Tibial nerve (tissue), 4 donors: ENCODE measurements at regions not wholly inside any gene's neighbourhood (a gene's known extent, or its start where the extent isn't known, plus 50 kb on each side); places are given as distances from the start of the nearest gene placed in this dataset.

Experiments used
- DNase-seq, 2 donors: peaks; one replicate each; pipeline ENCODE4 v3.0.0-alpha.2; 2019; ENCODE audit warnings: low spot score in 2 of 2
- H3K27ac ChIP-seq, 4 donors: fragments of 200-600 bp; sonication (generic) in 3 of 4; one replicate each; pipeline ENCODE4 v1.5.1; 2017 to 2019; ENCODE audit warnings: mild to moderate bottlenecking in 1 of 4
- H3K27me3 ChIP-seq, 2 donors: fragments of 200-600 bp; sonication (generic) in 1 of 2; one replicate each; pipeline versions ENCODE4 v1.5.1 to v1.6.0; 2017 to 2019
- H3K36me3 ChIP-seq, 3 donors: fragments of 200-600 bp; sonication (generic); one replicate each; pipeline ENCODE4 v1.5.1; 2018 to 2019
- H3K4me1 ChIP-seq, 4 donors: fragments of 200-600 bp; sonication (generic) in 3 of 4; one replicate each; pipeline ENCODE4 v1.5.1; 2017 to 2019
- H3K4me3 ChIP-seq, 4 donors: fragments of 200-600 bp; sonication (generic) in 3 of 4; one replicate each; pipeline ENCODE4 v1.5.1; 2017 to 2019; ENCODE audit warnings: mild to moderate bottlenecking in 1 of 4, moderate library complexity in 1 of 4
- H3K9me3 ChIP-seq, 4 donors: fragments of 200-600 bp; sonication (generic) in 3 of 4; one replicate each; pipeline ENCODE4 v1.5.1; 2017 to 2019
- CTCF ChIP-seq, 5 experiments: fragments of 200-600 bp in 3 of 5; fragments of 450-650 bp in 2 of 5; sonication (generic) in 3 of 5; IDR thresholded peaks; one replicate each; pipeline ENCODE4 v1.5.1; 2016 to 2019; ENCODE audit warnings: antibody characterized with exemption in 5 of 5, mild to moderate bottlenecking in 3 of 5, moderate library complexity in 2 of 5
- EP300 ChIP-seq, 2 donors: sonication (generic); formaldehyde crosslinking; IDR thresholded peaks; one replicate each; pipeline ENCODE4 v1.6.1; 2017; ENCODE audit warnings: antibody characterized with exemption in 2 of 2, mild to moderate bottlenecking in 1 of 2
- POLR2A ChIP-seq, 2 donors: fragments of 450-650 bp; IDR thresholded peaks; one replicate each; pipeline ENCODE4 v1.6.1; 2017; ENCODE audit warnings: antibody characterized with exemption in 2 of 2, mild to moderate bottlenecking in 2 of 2, moderate library complexity in 2 of 2
- WGBS, 2 donors: methylation state at CpG; one replicate each; pipeline ENCODE4 v1.1.5; 2018; 5-methylcytosine and 5-hydroxymethylcytosine counted together

DNA sequence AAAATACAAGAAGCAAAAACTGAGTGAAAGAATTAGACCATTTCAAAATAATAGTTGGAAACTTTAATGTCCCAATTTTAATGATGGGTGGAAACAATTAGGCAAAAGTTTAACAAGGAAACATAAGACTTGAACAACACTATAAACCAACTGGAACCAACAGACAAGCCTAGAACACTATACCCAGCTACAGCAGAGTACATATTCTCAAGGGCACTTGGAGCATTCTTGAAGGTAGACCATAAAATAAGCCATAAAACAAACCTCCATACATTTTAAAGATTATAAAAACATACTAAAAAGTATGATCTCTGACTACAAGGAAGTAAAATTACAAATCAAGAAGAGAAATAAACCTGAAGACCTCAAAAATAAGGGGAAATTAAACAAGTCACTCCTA is 616.7 kb downstream of the SUCLG1 start:
- TF ChIP-seq CTCF (IDR thresholded peaks at IDR 0.05) (no peak), POLR2A (IDR thresholded peaks at IDR 0.05) (no peak), EP300 (IDR thresholded peaks at IDR 0.05) (no peak)

DNA sequence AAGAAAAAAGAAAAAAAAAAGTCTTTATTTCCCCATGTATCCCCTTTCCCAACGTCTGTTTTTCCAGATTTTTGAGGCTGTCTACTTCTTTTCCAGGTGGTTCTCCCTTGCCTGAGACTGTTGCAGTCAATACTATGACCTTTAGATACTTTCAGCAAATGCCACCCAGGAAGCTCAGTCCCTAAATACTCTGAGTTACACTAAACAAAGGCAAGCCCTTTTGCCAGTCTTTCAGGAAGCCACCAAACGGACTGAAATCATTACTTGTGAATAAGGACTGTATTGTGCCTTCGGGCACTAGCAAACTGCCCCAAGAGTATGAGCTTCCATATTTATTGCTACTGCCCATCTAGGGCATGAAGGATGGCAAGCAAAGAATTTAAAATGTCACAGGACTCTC is 621.3 kb downstream of the SUCLG1 start:
- DNase-seq = no peak
- Histone ChIP-seq H3K27me3 (no peaks in the 10 kb centered on the region), H3K4me3 (no peak overlapping the region), H3K4me1 (no peaks in the 10 kb centered on the region), H3K27ac (no peak overlapping the region), H3K36me3 (no peaks in the 10 kb centered on the region), H3K9me3 (no peaks in the 10 kb centered on the region)
- TF ChIP-seq EP300 (IDR thresholded peaks at IDR 0.05) (no peak), CTCF (IDR thresholded peaks at IDR 0.05) (no peak), POLR2A (IDR thresholded peaks at IDR 0.05) (no peak)
- WGBS, 2 donors = 40 to 49% methylated on average over 3 of the region's 3 CpGs

More for the DNA sequence above, 616.7 kb downstream of the SUCLG1 start:
- no peaks in the 10 kb centered on the region for H3K4me1 ChIP-seq
- H3K9me3 ChIP-seq = no peaks in the 10 kb centered on the region
- no peak overlapping the region for H3K27ac ChIP-seq
- H3K36me3 ChIP-seq = no peaks in the 10 kb centered on the region
- DNase-seq = no peak
- H3K27me3 ChIP-seq = no peaks in the 10 kb centered on the region
- no peak overlapping the region for H3K4me3 ChIP-seq

- TF ChIP-seq POLR2A (IDR thresholded peaks at IDR 0.05) = no peak
- no peak for TF ChIP-seq CTCF (IDR thresholded peaks at IDR 0.05)
- TF ChIP-seq EP300 (IDR thresholded peaks at IDR 0.05) = no peak
- WGBS, 2 donors = 83 to 86% methylated on average over 2 of the region's 2 CpGs
Measured at GRCh38 chr2:83827618-83828017, 631.5 kb downstream of the SUCLG1 start.

GRCh38 chr2:83826577-83826976 is 632.5 kb downstream of the SUCLG1 start:
- Histone ChIP-seq H3K27me3 (no peaks in the 10 kb centered on the region), H3K27ac (no peak overlapping the region), H3K4me3 (no peak overlapping the region), H3K4me1 (no peaks in the 10 kb centered on the region), H3K9me3 (peaks cover 0 to 3% (median 0%) of the 10 kb centered on the region in 4 donors), H3K36me3 (no peaks in the 10 kb centered on the region)
- 87 to 97% methylated on average over 5 of the region's 5 CpGs for WGBS, 2 donors
- DNase-seq = no peak
- TF ChIP-seq EP300 (IDR thresholded peaks at IDR 0.05) (no peak), POLR2A (IDR thresholded peaks at IDR 0.05) (no peak), CTCF (IDR thresholded peaks at IDR 0.05) (no peak)

More at GRCh38 chr2:83827618-83828017, 631.5 kb downstream of the SUCLG1 start:
- DNase-seq = no peak
- no peaks in the 10 kb centered on the region for H3K36me3 ChIP-seq
- no peak overlapping the region for H3K27ac ChIP-seq
- no peaks in the 10 kb centered on the region for H3K27me3 ChIP-seq
- H3K9me3 ChIP-seq = peaks cover 0 to 3% (median 0%) of the 10 kb centered on the region in 4 donors
- no peak overlapping the region for H3K4me3 ChIP-seq
- no peaks in the 10 kb centered on the region for H3K4me1 ChIP-seq

GRCh38 chr2:83823229-83823628 is 635.9 kb downstream of the SUCLG1 start:
- WGBS, 2 donors = 86 to 100% methylated on average over 1 to 2 of the region's 2 CpGs
- TF ChIP-seq EP300 (IDR thresholded peaks at IDR 0.05) = no peak
- TF ChIP-seq POLR2A (IDR thresholded peaks at IDR 0.05) = no peak
- TF ChIP-seq CTCF (IDR thresholded peaks at IDR 0.05) = no peak
- no peak overlapping the region for H3K4me3 ChIP-seq
- H3K4me1 ChIP-seq = no peaks in the 10 kb centered on the region
- no peak for DNase-seq
- peaks cover 0 to 3% (median 0%) of the 10 kb centered on the region in 4 donors for H3K9me3 ChIP-seq
- H3K27me3 ChIP-seq = no peaks in the 10 kb centered on the region
- no peaks in the 10 kb centered on the region for H3K36me3 ChIP-seq
- no peak overlapping the region for H3K27ac ChIP-seq
